LNCaP clone FGC (cell line): ENCODE measurements at regions not wholly inside any gene's neighbourhood (a gene's known extent, or its start where the extent isn't known, plus 50 kb on each side); places are given as distances from the start of the nearest gene placed in this dataset.
"Not testable (repeated sequence)": the region's sequence is repeated elsewhere in the genome, so short reads cannot be mapped to it uniquely, and the experiment has no call there.

Experiments used
- DNase-seq: peaks from one replicate; pipeline ENCODE4 v3.0.0-alpha.2; 2011; ENCODE audit warnings: low read depth
- H3K4me3 ChIP-seq: 2 replicates; pipeline ENCODE4 v1.5.1; 2011; ENCODE audit warnings: mild to moderate bottlenecking, low read depth, low read length, control low read depth
- TF ChIP-seq, protein P1 (sequence below): IDR thresholded peaks from 2 replicates; pipeline ENCODE4 v1.5.1; 2012; ENCODE audit warnings: mild to moderate bottlenecking; ENCODE audit not compliant: control insufficient read depth, insufficient read depth; ENCODE audit errors: extremely low read depth

DNA sequence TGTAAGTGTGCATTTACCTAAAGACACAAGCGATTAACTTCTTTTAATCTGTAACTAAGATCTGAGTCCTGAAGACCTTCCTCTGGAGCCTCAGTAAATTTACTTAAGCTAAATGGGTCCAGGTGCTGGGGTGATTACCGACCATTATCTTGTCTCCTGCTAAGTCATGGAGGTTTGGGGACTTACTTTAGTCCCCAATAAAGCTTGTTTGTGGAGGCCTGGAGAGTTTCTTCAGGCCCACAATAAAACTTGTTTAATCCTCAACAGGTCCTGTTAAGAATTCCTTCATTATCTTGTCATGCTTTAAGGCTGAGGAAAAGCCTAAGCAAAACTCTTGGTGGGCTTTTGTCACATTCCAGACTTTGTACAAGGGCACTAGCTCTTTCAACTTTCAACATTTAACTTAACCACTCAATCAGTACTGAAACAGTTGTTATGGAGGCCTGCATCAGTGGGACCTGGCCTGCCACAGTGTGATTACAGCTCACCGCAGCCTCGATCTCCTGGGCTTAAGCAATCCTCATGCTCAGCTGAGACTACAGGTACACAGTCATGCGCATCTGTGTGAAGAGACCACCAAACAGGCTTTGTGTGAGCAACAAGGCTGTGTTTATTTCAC, 84.0 kb downstream of the FMO4 start:
- H3K4me3 ChIP-seq: no peak overlapping the region
- TF ChIP-seq, protein P1, sequence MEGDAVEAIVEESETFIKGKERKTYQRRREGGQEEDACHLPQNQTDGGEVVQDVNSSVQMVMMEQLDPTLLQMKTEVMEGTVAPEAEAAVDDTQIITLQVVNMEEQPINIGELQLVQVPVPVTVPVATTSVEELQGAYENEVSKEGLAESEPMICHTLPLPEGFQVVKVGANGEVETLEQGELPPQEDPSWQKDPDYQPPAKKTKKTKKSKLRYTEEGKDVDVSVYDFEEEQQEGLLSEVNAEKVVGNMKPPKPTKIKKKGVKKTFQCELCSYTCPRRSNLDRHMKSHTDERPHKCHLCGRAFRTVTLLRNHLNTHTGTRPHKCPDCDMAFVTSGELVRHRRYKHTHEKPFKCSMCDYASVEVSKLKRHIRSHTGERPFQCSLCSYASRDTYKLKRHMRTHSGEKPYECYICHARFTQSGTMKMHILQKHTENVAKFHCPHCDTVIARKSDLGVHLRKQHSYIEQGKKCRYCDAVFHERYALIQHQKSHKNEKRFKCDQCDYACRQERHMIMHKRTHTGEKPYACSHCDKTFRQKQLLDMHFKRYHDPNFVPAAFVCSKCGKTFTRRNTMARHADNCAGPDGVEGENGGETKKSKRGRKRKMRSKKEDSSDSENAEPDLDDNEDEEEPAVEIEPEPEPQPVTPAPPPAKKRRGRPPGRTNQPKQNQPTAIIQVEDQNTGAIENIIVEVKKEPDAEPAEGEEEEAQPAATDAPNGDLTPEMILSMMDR: no peak
- no peak for DNase-seq

DNA sequence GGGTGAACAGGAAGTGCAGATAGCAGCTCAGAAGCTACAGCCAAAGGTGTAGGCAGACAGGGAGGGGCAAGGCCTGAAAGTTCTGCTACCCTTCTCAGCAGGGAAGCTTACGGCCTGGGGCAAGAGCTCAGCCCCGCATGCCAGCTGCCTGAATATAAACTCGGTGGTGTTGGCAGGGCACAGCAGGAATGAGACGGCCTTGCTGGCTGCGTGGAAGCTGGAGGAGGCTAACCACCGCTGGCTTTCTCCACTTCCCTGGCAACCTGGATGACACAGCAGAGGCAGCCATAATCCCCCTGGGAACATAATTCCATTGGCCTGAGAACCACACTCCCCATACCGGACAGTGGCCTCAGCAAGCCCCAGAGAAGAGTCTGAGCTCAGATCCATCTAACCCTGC, 81.9 kb upstream of the PRRC2C start:
- TF ChIP-seq, protein P1: no peak
- no peak overlapping the region for H3K4me3 ChIP-seq
- no peak for DNase-seq

DNA sequence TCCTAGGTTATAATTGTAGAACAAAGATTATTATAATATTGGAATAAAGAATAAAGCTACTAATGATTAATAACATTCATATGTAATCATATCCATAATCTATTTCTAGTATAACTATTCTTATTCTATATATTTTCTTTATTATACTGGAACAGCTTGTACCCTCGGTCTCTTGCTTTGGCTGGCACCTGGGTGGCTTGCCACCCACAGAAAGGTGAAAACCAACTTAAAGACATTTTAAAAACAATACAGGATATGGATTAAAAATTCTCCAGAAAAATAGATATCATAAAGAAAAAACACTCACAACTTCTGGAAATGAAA, 80.0 kb upstream of the PRRC2C start:
- TF ChIP-seq, protein P1: no peak
- H3K4me3 ChIP-seq: no peak overlapping the region
- DNase-seq: no peak

DNA sequence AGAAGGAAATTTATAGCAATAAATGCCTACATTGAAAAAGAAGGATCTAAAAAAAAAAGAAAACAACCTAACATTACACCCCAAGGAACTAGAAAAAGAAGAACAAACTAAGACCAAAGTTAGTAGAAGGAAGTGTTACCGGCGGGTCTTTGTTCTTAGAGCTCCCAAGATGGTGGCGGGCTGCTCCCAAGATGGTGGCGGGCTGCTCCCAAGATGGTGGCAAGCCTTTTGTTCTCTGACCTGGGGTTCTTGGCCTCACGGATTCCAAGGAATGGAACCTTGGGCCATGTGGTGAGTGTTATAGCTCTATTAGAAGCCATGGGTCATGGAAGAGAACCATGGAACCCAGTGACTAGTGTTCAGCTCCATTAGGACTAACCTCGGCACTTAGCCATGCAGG, 71.8 kb upstream of the PRRC2C start:
- H3K4me3 ChIP-seq, DNase-seq: not testable (repeated sequence)

DNA sequence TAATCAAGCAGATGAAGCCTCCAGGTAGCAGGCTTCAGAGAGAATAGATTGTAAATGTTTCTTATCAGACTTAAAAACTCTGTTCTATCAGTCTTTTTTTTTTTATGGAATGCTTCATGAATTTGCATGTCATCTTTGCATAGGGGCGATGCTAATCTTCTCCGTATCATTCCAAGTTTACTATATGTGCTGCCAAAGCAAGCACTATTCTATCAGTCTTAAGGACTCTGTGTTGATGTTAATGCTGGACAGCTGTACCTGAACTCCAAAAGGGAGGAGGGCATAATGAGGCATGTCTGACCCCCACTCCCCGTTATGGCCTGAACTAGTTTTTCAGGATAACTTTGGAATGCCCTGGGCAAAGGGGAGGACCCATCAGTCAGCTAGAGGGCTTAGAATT, 66.8 kb upstream of the PRRC2C start:
- DNase-seq: peak; percentile 69
- no peak overlapping the region for H3K4me3 ChIP-seq
- TF ChIP-seq, protein P1: no peak

DNA sequence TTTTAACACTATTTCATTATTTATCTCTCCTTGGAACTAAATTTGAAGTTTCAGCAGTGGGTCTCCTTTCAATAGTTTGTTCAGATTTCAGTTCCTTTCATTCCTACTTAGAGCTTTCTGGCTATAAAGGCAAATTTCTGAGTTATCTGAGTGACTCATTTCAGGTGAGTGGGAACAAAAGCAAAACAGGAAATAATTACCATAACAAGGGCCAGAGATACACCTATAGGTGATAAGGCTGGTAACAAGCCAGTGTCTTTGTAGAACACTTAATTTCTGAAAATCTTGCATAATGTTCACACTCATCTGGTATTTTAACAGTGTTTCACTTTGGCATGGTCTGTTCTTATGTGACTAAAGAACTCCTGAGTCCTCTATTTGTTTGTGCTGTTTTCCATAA, 64.5 kb upstream of the PRRC2C start:
- no peak for DNase-seq
- H3K4me3 ChIP-seq: no peak overlapping the region
- TF ChIP-seq, protein P1: no peak

DNA sequence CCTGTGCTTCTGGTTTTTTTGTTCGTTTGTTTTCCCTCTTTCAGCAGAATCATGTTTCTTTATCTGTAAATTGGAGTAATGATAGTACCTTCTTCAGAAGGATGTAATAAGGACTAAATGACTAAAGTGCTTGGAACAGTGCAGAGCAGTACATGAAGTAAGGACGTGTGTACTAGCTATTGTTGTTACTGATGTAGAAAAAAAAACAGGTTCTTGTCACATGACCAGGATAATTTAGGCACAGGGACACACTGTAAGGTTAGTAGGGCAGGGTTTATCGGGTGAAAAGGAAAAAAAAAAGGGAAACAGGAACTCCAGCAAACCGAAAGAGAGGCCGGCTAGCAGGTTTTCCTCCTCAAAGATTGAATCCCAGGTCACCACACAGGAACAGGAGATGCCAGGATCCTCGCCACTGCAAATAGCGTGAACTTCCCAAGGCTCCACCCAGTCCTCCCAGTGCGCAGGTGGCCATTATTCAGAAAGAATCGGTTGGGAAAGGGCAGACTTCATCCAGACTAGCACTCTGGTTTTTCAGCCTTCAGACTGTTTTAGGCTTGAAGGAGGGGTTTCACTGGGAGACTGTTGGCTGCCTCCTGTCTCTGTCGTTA, 63.8 kb upstream of the PRRC2C start:
- TF ChIP-seq, protein P1: no peak
- DNase-seq: no peak
- H3K4me3 ChIP-seq: no peak overlapping the region
